ENCODE measurements at regions not wholly inside any gene's neighbourhood (a gene's known extent, or its start where the extent isn't known, plus 50 kb on each side); places are given as distances from the start of the nearest gene placed in this dataset.

- TF ChIP-seq EZH2 (IDR thresholded peaks at IDR 0.05; ENCODE audit: borderline replicate concordance, low read depth, low read length, severe bottlenecking) (no peak), CTCF (IDR thresholded peaks at IDR 0.05; ENCODE audit: borderline replicate concordance, extremely low read depth, low read length, poor library complexity, severe bottlenecking) (no peak)
These were observed 196.1 kb upstream of the GK2 start for GRCh38 chr4:79604152-79604551.
